ENCODE measurements at regions not wholly inside any gene's neighbourhood (a gene's known extent, or its start where the extent isn't known, plus 50 kb on each side); places are given as distances from the start of the nearest gene placed in this dataset.
"Not testable (repeated sequence)": the region's sequence is repeated elsewhere in the genome, so short reads cannot be mapped to it uniquely, and the experiment has no call there.

DNA sequence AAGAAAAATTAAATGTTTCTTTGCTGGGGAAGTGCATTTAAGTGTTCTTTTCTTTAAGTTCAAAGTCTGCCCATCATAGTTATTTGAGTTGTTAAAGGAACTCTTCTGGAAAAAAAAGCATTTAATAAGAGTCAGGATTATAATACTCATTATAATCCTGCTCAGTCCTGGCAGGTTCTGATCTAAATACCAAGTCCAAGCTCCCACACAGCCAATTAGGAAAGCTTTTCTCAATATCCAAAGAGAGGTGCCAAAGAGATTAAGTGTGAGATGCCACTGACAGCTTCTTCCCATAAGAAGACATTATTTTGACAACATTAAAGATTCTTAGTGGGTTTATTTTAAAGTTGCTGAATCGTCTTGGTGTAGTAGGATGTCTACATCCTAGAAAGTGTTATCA, 235.2 kb upstream of the DAB2 start:
- no peaks in the 10 kb centered on the region for H3K9me3 ChIP-seq
- DNase-seq = no peak
- no peak overlapping the region for H3K27ac ChIP-seq
- no peaks in the 10 kb centered on the region for H3K27me3 ChIP-seq
- no peaks in the 10 kb centered on the region for H3K36me3 ChIP-seq
- no peaks in the 10 kb centered on the region for H3K4me1 ChIP-seq
- no peak for TF ChIP-seq POLR2AphosphoS5 (IDR thresholded peaks at IDR 0.05)
- TF ChIP-seq POLR2A (IDR thresholded peaks at IDR 0.05) = no peak
- TF ChIP-seq, protein P1, sequence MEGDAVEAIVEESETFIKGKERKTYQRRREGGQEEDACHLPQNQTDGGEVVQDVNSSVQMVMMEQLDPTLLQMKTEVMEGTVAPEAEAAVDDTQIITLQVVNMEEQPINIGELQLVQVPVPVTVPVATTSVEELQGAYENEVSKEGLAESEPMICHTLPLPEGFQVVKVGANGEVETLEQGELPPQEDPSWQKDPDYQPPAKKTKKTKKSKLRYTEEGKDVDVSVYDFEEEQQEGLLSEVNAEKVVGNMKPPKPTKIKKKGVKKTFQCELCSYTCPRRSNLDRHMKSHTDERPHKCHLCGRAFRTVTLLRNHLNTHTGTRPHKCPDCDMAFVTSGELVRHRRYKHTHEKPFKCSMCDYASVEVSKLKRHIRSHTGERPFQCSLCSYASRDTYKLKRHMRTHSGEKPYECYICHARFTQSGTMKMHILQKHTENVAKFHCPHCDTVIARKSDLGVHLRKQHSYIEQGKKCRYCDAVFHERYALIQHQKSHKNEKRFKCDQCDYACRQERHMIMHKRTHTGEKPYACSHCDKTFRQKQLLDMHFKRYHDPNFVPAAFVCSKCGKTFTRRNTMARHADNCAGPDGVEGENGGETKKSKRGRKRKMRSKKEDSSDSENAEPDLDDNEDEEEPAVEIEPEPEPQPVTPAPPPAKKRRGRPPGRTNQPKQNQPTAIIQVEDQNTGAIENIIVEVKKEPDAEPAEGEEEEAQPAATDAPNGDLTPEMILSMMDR (IDR thresholded peaks at IDR 0.05) = no peak
- TF ChIP-seq EP300 (IDR thresholded peaks at IDR 0.05) = no peak
- H3K4me3 ChIP-seq = no peak overlapping the region
- 90 to 93% methylated on average over 1 of the region's 1 CpG for WGBS, 2 donors
- intact Hi-C loops (cut with DNase I) = no loop called here

DNA sequence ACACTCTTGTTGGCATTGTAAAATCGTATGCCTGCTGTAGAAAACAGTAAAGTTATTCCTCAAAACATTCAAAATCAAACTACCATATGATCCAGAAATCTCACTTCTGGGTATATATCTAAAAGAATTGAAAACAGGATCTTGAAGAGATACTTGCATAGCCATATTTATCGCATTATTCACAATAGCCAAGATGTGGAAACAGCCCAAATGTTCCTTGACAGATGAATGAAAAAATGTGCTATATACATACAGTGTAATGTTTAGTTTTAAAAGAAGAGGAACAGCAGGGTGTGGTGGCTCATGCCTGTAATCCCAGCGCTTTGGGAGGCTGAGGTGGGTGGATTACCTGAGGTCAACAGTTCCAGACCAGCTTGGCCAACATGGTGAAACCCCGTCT, 234.1 kb upstream of the DAB2 start:
- intact Hi-C loops (cut with DNase I) = no loop called here
- H3K4me1 ChIP-seq = no peaks in the 10 kb centered on the region
- TF ChIP-seq POLR2AphosphoS5 (IDR thresholded peaks at IDR 0.05) = no peak
- TF ChIP-seq, protein P1 (IDR thresholded peaks at IDR 0.05) = no peak
- TF ChIP-seq POLR2A (IDR thresholded peaks at IDR 0.05) = no peak
- H3K36me3 ChIP-seq = no peaks in the 10 kb centered on the region
- H3K9me3 ChIP-seq = no peaks in the 10 kb centered on the region
- H3K27me3 ChIP-seq = no peaks in the 10 kb centered on the region
- H3K27ac ChIP-seq = no peak overlapping the region
- no peak for DNase-seq
- 90 to 94% methylated on average over 4 of the region's 4 CpGs for WGBS, 2 donors
- no peak overlapping the region for H3K4me3 ChIP-seq

DNA sequence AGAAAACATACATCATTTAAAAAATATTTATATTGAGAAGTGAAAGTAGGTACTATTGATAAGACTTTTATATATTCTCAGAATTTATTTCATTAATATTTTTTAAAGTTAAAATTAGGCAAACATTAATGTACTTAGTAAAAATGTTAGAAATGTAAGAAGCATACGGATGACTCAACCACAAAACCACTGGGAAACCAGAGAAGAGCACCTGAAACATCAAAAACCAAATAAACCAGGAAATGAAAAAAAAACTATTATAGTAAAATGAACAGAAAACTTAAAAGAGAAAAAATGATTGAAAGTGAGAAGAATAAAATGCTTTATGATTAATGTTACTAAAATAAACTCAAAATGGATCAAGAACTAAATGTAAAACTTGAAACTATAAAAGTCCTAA, 233.2 kb upstream of the DAB2 start:
- no peak overlapping the region for H3K4me3 ChIP-seq
- no peaks in the 10 kb centered on the region for H3K4me1 ChIP-seq
- H3K27ac ChIP-seq = no peak overlapping the region
- WGBS, 2 donors = 54 to 85% methylated on average over 1 of the region's 1 CpG
- no peak for DNase-seq
- H3K27me3 ChIP-seq = no peaks in the 10 kb centered on the region
- intact Hi-C loops (cut with DNase I) = no loop called here
- no peaks in the 10 kb centered on the region for H3K36me3 ChIP-seq
- H3K9me3 ChIP-seq = no peaks in the 10 kb centered on the region
- no peak for TF ChIP-seq POLR2A (IDR thresholded peaks at IDR 0.05)

DNA sequence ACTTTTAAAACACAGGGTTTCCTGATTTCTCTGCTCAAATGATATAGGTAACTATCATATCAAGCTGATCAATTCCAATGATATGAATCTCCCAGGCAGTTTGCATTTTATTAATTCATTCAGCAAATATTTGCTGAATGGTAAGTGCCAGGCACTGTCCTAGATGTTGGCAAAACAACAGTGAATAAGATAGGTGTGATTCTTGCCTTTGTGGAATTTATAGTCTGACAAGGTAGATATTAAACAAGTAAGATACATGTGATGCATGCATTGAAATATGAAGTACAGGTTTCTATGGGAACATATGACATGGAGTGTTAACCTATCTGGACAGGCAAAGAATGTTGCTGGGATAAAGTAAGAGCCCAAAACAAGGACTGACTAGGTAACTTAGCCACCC, 231.8 kb upstream of the DAB2 start:
- DNase-seq = no peak

DNA sequence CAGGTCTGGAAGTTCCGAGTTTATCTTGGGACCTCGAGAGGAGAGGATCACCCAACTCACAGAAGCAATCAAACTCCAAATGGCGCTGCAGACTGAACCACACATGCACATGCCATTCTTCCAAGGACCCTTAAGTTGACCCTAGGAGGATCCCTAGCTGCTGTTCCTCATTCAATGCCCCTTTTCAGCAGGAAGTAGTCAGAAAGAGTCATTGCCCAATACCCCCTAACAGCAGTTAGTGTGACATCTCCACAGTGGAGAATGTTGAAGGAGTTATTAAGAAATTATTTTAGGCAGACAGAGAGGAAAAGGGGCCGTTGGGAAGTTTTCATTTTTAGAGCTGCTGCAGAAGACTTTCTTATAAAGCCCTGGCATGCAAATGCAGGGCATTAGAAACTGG, 229.9 kb upstream of the DAB2 start:
- WGBS, 2 donors = 89 to 91% methylated on average over 4 of the region's 4 CpGs
- Histone ChIP-seq H3K4me3 (no peak overlapping the region), H3K36me3 (no peaks in the 10 kb centered on the region), H3K9me3 (no peaks in the 10 kb centered on the region), H3K27ac (no peak overlapping the region), H3K4me1 (no peaks in the 10 kb centered on the region), H3K27me3 (no peaks in the 10 kb centered on the region)
- intact Hi-C loops (cut with DNase I) = no loop called here
- TF ChIP-seq, protein P1 (IDR thresholded peaks at IDR 0.05) = no peak
- TF ChIP-seq POLR2AphosphoS5 (IDR thresholded peaks at IDR 0.05) (no peak), EP300 (IDR thresholded peaks at IDR 0.05) (no peak), POLR2A (IDR thresholded peaks at IDR 0.05) (no peak)
- DNase-seq = no peak

More for the DNA sequence above, 231.8 kb upstream of the DAB2 start:
- Histone ChIP-seq H3K27me3 (no peaks in the 10 kb centered on the region), H3K27ac (no peak overlapping the region), H3K4me1 (no peaks in the 10 kb centered on the region), H3K4me3 (no peak overlapping the region), H3K9me3 (no peaks in the 10 kb centered on the region), H3K36me3 (no peaks in the 10 kb centered on the region)
- intact Hi-C loops (cut with DNase I) = no loop called here
- TF ChIP-seq POLR2AphosphoS5 (IDR thresholded peaks at IDR 0.05) (no peak), POLR2A (IDR thresholded peaks at IDR 0.05) (no peak), EP300 (IDR thresholded peaks at IDR 0.05) (no peak)
- TF ChIP-seq, protein P1 (IDR thresholded peaks at IDR 0.05) = no peak

DNA sequence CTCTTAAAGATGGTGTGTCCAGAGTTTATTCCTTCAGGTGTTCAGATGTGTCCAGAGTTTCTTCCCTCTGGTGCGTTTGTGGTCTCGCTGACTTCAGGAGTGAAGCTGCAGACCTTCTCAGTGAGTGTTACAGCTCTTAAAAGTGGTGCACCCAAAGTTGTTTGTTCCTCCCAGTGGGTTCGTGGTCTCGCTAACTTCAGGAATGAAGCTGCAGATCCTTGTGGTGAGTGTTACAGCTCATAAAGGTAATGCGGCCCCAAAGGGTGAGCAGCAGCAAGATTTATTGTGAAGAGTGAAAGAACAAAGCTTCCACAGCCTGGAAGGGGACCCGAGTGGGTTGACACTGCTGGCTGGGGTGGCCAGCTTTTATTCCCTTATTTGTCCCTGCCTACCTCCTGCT, 227.7 kb upstream of the DAB2 start:
- H3K36me3 ChIP-seq; DNase-seq; H3K27me3 ChIP-seq; H3K27ac ChIP-seq; H3K4me1 ChIP-seq; H3K4me3 ChIP-seq; H3K9me3 ChIP-seq; intact Hi-C loops (cut with DNase I): not testable (repeated sequence)
- 77 to 86% methylated on average over 6 of the region's 6 CpGs for WGBS, 2 donors
